Breast epithelium (tissue), 3 donors: ENCODE measurements at regions not wholly inside any gene's neighbourhood (a gene's known extent, or its start where the extent isn't known, plus 50 kb on each side); places are given as distances from the start of the nearest gene placed in this dataset.

Experiments
- CTCF ChIP-seq, 3 donors: fragments of 450-650 bp; IDR thresholded peaks; one replicate each; pipeline ENCODE4 v1.5.1; 2016 to 2017; ENCODE audit warnings: antibody characterized with exemption in 3 of 3, mild to moderate bottlenecking in 3 of 3, moderate library complexity in 3 of 3
- POLR2A ChIP-seq: fragments of 450-650 bp; IDR thresholded peaks from one replicate; pipeline ENCODE4 v1.6.1; 2016; ENCODE audit warnings: antibody characterized with exemption, mild to moderate bottlenecking, moderate library complexity

GRCh38 chr4:14339715-14340114 lies 662.6 kb upstream of the CPEB2 start:
- no peak for TF ChIP-seq CTCF (IDR thresholded peaks at IDR 0.05)
- TF ChIP-seq POLR2A = no peak
